SK-N-MC (cell line): ENCODE measurements at regions not wholly inside any gene's neighbourhood (a gene's known extent, or its start where the extent isn't known, plus 50 kb on each side); places are given as distances from the start of the nearest gene placed in this dataset.

ENCODE experiments used
- EZH2 ChIP-seq: fragments of 200-600 bp; sonication (generic); IDR thresholded peaks from one replicate; pipeline ENCODE4 v1.6.1; 2017; ENCODE audit warnings: antibody characterized with exemption
- POLR2AphosphoS5 ChIP-seq: IDR thresholded peaks from 2 replicates; pipeline ENCODE4 v1.6.1; 2012; ENCODE audit warnings: mild to moderate bottlenecking, low read depth, low read length, borderline replicate concordance

- TF ChIP-seq POLR2AphosphoS5 (no peak), EZH2 (no peak)
Measured at GRCh38 chr18:48473816-48474215, 64.6 kb upstream of the ZBTB7C start.
